GM12865 (cell line): ENCODE measurements at regions not wholly inside any gene's neighbourhood (a gene's known extent, or its start where the extent isn't known, plus 50 kb on each side); places are given as distances from the start of the nearest gene placed in this dataset.

Experiments used
- DNase-seq: peaks from one replicate; pipeline ENCODE4 v3.0.0; 2010; ENCODE audit warnings: low read depth
- H3K4me3 ChIP-seq: 2 replicates; pipeline ENCODE4 v1.5.1; 2011; ENCODE audit warnings: mild to moderate bottlenecking, low read depth, low read length, control low read depth
- TF ChIP-seq, protein P1 (sequence below): IDR thresholded peaks from 2 replicates; pipeline ENCODE4 v1.5.1; 2011; ENCODE audit warnings: low read length, control low read depth, low read depth, inconsistent platforms; ENCODE audit not compliant: insufficient read depth; ENCODE audit errors: missing control alignments

DNA sequence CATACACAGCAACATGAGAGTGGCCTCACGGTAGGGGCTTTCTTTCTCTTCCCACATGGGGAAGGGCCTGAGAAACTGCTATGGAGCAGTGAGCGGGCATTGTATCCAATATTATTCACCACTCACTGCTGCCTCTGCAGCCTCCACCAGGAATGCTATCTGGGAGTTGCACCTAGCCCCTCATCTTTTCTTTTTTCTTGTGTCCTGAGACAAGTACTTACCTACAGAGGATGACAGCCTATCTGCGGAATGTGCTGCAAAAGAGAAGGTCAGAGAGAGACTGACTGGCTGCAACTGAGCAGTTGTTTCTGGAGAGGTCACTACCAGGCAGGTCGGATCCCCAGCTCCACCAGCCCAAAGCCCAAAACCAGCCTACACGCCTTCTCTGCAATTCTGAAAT, 52.1 kb upstream of the HTATIP2 start:
- H3K4me3 ChIP-seq: no peak overlapping the region
- TF ChIP-seq, protein P1, sequence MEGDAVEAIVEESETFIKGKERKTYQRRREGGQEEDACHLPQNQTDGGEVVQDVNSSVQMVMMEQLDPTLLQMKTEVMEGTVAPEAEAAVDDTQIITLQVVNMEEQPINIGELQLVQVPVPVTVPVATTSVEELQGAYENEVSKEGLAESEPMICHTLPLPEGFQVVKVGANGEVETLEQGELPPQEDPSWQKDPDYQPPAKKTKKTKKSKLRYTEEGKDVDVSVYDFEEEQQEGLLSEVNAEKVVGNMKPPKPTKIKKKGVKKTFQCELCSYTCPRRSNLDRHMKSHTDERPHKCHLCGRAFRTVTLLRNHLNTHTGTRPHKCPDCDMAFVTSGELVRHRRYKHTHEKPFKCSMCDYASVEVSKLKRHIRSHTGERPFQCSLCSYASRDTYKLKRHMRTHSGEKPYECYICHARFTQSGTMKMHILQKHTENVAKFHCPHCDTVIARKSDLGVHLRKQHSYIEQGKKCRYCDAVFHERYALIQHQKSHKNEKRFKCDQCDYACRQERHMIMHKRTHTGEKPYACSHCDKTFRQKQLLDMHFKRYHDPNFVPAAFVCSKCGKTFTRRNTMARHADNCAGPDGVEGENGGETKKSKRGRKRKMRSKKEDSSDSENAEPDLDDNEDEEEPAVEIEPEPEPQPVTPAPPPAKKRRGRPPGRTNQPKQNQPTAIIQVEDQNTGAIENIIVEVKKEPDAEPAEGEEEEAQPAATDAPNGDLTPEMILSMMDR: no peak
- no peak for DNase-seq

DNA sequence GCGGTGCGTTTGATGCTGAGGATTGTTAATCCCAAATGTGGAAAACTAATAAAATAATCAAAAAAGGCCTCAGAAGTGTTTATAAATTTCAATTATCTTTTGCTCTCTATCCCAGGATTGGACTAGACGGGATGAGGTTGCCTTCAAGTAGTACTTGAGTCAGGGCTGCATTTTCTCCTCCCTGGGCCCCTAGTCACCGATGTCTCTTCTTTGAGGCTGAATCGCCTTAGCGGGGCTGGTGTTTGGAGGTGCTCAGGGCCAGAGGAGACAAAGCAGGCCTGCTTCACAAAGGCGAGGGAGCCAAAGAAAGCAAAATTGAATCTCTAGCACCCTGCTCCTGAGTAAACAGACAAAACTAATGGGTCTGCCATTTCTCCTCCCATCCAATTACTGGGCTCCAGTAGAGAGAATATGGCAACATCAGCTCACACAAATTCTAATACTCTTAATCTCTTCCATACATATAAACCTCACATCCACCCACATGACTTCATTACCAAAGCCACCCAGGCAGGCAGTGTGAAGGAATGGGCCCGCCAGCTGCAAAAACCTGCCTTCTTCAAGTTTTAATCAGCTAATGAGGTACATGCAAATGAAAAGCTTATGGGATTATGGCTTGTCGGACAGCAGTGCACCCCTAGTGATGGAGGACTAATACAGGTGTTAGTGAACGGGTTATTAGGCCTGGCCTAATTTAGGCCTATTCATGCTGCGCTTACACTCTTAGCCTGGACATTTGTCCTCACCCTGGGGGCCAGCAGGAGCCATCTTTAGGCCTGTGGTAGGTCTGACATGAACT, 52.7 kb upstream of the HTATIP2 start:
- H3K4me3 ChIP-seq: no peak overlapping the region
- TF ChIP-seq, protein P1: no peak
- no peak for DNase-seq

DNA sequence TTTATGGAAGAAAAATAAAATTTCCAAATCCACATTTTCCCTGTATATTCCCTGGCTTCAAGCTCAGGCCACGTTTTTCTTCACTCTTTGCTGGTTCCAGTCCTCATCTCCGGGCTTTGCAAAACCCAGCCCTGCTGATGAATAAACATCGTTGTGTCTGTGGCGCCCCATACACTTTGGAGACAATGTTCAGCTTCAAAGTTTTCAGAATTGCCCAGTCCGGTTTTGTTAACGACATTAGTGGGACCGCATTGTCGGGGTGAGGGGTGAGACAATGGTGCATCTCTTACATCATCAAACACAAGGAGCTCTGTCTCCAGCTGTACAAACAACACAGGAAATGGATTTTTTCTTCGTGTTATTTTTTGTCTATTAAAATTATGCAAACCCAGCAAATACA, 53.4 kb upstream of the HTATIP2 start:
- no peak for DNase-seq
- H3K4me3 ChIP-seq: no peak overlapping the region
- TF ChIP-seq, protein P1: no peak

DNA sequence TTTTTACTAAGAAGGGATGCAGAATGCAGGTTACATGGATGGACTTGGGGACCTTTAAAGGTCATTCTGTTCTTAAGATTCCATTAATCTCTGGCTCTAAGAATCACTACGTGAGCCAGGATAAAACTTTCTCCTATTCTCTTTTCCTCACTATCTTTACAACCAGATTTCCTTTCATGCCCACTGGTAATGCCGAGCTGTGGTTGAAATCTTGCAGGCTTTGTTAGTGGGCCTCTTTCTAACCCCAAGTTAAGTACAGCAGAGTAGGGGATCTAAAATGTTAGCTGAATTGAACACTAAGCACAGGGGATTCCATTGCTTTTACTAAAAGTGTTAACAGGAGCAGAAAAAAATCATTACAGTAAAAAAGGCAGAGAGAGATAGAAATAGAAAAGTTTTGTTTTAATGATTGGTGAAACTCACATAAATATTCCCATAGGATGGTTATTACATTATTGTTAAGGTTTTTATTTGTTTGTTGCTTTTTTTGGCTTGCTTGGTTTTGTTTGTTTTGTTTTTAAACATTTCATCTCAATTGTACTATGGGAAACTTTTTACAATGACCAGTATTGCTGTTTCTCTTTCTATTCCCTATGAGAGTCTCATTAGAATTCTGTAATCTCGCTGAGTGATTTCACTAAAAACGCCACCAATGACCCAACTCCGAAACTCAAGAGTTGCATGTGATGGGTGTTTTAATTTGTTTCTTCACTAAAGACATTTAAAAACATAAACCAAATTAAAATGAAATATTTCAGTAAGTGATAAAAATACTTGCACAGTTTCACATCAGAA, 54.1 kb upstream of the HTATIP2 start:
- peak; percentile 7 for DNase-seq
- TF ChIP-seq, protein P1: no peak
- no peak overlapping the region for H3K4me3 ChIP-seq

DNA sequence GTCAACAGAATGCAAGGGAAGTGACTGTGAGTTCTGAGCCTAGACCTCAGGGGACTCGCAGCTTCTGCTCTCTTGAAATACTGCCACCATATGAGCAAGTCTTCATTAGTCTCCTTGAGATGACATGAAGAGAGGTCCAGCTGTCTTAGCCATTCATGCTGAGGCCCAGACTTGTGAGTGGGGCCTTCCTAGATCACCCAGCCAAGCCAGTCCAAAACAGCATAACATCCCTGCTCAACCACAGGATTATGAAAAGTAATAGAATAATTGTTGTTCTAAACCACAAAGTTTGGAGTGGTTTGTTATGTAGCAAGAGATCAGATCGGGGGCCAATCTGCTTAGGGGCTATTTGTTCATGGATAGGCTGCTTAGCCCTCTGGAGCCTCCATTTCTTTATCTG, 54.9 kb upstream of the HTATIP2 start:
- TF ChIP-seq, protein P1: no peak
- DNase-seq: no peak
- no peak overlapping the region for H3K4me3 ChIP-seq

DNA sequence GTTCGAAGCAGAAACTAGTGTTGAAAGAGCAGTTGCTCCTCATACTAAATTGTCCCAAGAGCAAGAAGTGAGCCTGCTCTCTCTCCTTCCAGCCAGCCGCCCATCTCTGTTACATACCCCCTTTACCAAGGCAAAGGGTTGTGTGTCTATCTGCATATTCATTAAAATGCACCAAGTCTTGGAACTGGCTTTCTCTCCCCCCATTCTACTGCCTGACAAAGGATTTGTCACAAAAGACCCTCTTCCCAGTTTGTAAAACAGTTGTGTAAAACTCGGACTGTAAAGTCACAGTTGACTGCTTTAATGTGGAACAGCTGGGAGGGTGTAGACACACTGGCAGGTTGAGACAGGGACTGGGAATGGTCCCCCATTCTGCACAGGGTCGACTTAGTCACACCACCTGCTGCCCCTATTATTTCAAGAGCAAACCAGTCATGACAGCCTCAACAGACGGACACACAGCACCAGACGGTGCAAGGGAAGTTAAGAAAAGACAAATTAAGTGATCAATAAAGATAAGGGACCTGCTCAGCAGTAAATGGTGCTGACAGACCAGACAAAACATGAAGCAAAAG, 60.0 kb upstream of the HTATIP2 start:
- H3K4me3 ChIP-seq: no peak overlapping the region
- no peak for DNase-seq
- TF ChIP-seq, protein P1: no peak
